ENCODE measurements at regions not wholly inside any gene's neighbourhood (a gene's known extent, or its start where the extent isn't known, plus 50 kb on each side); places are given as distances from the start of the nearest gene placed in this dataset.

- no peak for DNase-seq
- no peaks in the 10 kb centered on the region for H3K36me3 Mint-ChIP-seq (ENCODE audit: low read depth)
- H3K27me3 Mint-ChIP-seq = no peaks in the 10 kb centered on the region
- H3K9me3 Mint-ChIP-seq = no peaks in the 10 kb centered on the region
- H3K27ac Mint-ChIP-seq = no peak overlapping the region
- no peaks in the 10 kb centered on the region for H3K4me1 Mint-ChIP-seq
- no peak overlapping the region for H3K4me3 Mint-ChIP-seq
- intact Hi-C loops (cut with micrococcal nuclease) = no loop called here
Observed at GRCh38 chr16:49910541-49911071, 54.7 kb upstream of the ZNF423 start.

- Mint-ChIP-seq H3K4me1 (no peaks in the 10 kb centered on the region), H3K27me3 (no peaks in the 10 kb centered on the region), H3K27ac (no peak overlapping the region), H3K9me3 (no peaks in the 10 kb centered on the region), H3K4me3 (no peak overlapping the region), H3K36me3 (ENCODE audit: low read depth) (no peaks in the 10 kb centered on the region)
- intact Hi-C loops (cut with micrococcal nuclease) = no loop called here
- DNase-seq = no peak
Observed at GRCh38 chr16:49911430-49911829, 55.5 kb upstream of the ZNF423 start.

- H3K4me1 Mint-ChIP-seq = no peaks in the 10 kb centered on the region
- H3K4me3 Mint-ChIP-seq = no peak overlapping the region
- DNase-seq = no peak
- H3K27ac Mint-ChIP-seq = no peak overlapping the region
- H3K27me3 Mint-ChIP-seq = no peaks in the 10 kb centered on the region
- intact Hi-C loops (cut with micrococcal nuclease) = no loop called here
- H3K9me3 Mint-ChIP-seq = no peaks in the 10 kb centered on the region
- no peaks in the 10 kb centered on the region for H3K36me3 Mint-ChIP-seq (ENCODE audit: low read depth)
Observed at GRCh38 chr16:49912721-49913120, 56.8 kb upstream of the ZNF423 start.

DNA sequence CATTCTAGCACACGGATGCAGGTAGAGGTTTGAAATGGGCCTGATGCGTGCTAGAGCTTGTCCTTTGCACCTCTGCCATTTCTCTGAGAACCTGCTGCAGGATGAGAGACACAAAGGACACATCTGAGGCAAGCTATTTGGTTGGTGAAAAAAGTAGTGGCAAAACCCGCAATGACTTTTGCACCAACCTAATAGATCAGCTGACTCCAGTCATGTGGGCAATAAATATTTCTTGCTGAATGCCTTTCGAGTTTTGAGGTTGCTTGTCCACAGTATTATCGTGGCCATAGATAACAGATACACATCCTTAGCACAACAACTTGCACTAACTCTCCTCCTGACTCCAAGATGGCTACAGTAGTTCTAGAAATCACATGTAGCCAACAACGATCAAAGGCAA, 57.8 kb upstream of the ZNF423 start:
- Mint-ChIP-seq H3K9me3 (no peaks in the 10 kb centered on the region), H3K4me1 (no peaks in the 10 kb centered on the region), H3K27me3 (no peaks in the 10 kb centered on the region), H3K36me3 (ENCODE audit: low read depth) (no peaks in the 10 kb centered on the region), H3K4me3 (no peak overlapping the region), H3K27ac (no peak overlapping the region)
- intact Hi-C loops (cut with micrococcal nuclease) = no loop called here
- DNase-seq = no peak

DNA sequence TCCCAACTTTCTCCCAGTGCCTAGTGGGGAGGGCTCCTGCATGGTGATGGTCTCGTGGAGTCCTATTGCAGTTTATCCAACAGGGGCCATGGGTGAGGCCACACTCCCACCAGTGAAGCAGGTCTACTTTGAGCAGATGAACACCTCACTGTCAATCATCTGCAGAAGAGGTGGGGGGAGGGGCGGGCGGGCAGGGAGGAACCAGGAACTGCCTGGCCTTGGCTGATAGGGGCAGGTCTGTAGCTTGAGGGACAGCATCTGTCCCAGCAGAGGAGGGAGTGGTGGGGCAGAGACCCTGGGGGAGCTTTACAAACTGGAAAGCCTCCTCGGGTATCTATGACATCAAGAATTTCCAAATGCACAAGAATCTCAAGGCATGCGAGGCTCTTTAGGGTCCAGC, 58.7 kb upstream of the ZNF423 start:
- Mint-ChIP-seq H3K9me3 (no peaks in the 10 kb centered on the region), H3K27me3 (no peaks in the 10 kb centered on the region), H3K36me3 (ENCODE audit: low read depth) (no peaks in the 10 kb centered on the region), H3K27ac (no peak overlapping the region), H3K4me1 (no peaks in the 10 kb centered on the region), H3K4me3 (no peak overlapping the region)
- DNase-seq = no peak
- intact Hi-C loops (cut with micrococcal nuclease) = no loop called here

GRCh38 chr16:49918257-49918656, 62.3 kb upstream of the ZNF423 start:
- Mint-ChIP-seq H3K4me3 (no peak overlapping the region), H3K4me1 (no peaks in the 10 kb centered on the region), H3K27me3 (no peaks in the 10 kb centered on the region), H3K36me3 (ENCODE audit: low read depth) (no peaks in the 10 kb centered on the region), H3K9me3 (no peaks in the 10 kb centered on the region), H3K27ac (no peak overlapping the region)
- intact Hi-C loops (cut with micrococcal nuclease) = no loop called here
- DNase-seq = no peak

GRCh38 chr16:49919327-49919726, 63.4 kb upstream of the ZNF423 start:
- H3K36me3 Mint-ChIP-seq (ENCODE audit: low read depth) = no peaks in the 10 kb centered on the region
- no peak overlapping the region for H3K27ac Mint-ChIP-seq
- no peak for DNase-seq
- no peaks in the 10 kb centered on the region for H3K27me3 Mint-ChIP-seq
- intact Hi-C loops (cut with micrococcal nuclease) = no loop called here
- no peaks in the 10 kb centered on the region for H3K4me1 Mint-ChIP-seq
- no peak overlapping the region for H3K4me3 Mint-ChIP-seq
- H3K9me3 Mint-ChIP-seq = no peaks in the 10 kb centered on the region

GRCh38 chr16:49920397-49920796, 64.5 kb upstream of the ZNF423 start:
- no peak overlapping the region for H3K27ac Mint-ChIP-seq
- no peak overlapping the region for H3K4me3 Mint-ChIP-seq
- no peaks in the 10 kb centered on the region for H3K4me1 Mint-ChIP-seq
- no peaks in the 10 kb centered on the region for H3K36me3 Mint-ChIP-seq (ENCODE audit: low read depth)
- H3K9me3 Mint-ChIP-seq = no peaks in the 10 kb centered on the region
- no peak for DNase-seq
- peaks cover 2% of the 10 kb centered on the region for H3K27me3 Mint-ChIP-seq
- intact Hi-C loops (cut with micrococcal nuclease) = no loop called here

- no peaks in the 10 kb centered on the region for H3K4me1 Mint-ChIP-seq
- no peaks in the 10 kb centered on the region for H3K36me3 Mint-ChIP-seq (ENCODE audit: low read depth)
- H3K9me3 Mint-ChIP-seq = no peaks in the 10 kb centered on the region
- H3K4me3 Mint-ChIP-seq = no peak overlapping the region
- no peak overlapping the region for H3K27ac Mint-ChIP-seq
- no peak for DNase-seq
- H3K27me3 Mint-ChIP-seq = peaks cover 6% of the 10 kb centered on the region
- intact Hi-C loops (cut with micrococcal nuclease) = no loop called here
Observed at GRCh38 chr16:49921106-49921505, 65.2 kb upstream of the ZNF423 start.

- Mint-ChIP-seq H3K9me3 (no peaks in the 10 kb centered on the region), H3K27ac (no peak overlapping the region), H3K27me3 (peaks cover 6% of the 10 kb centered on the region), H3K36me3 (ENCODE audit: low read depth) (no peaks in the 10 kb centered on the region), H3K4me3 (no peak overlapping the region), H3K4me1 (no peaks in the 10 kb centered on the region)
- intact Hi-C loops (cut with micrococcal nuclease) = no loop called here
- peak; percentile 80 for DNase-seq
Observed at GRCh38 chr16:49921791-49922456, 66.0 kb upstream of the ZNF423 start.

GRCh38 chr16:49923411-49923810, 67.5 kb upstream of the ZNF423 start:
- no peaks in the 10 kb centered on the region for H3K9me3 Mint-ChIP-seq
- intact Hi-C loops (cut with micrococcal nuclease) = no loop called here
- no peak for DNase-seq
- H3K27ac Mint-ChIP-seq = no peak overlapping the region
- H3K36me3 Mint-ChIP-seq (ENCODE audit: low read depth) = no peaks in the 10 kb centered on the region
- H3K27me3 Mint-ChIP-seq = peaks cover 6% of the 10 kb centered on the region
- H3K4me1 Mint-ChIP-seq = no peaks in the 10 kb centered on the region
- H3K4me3 Mint-ChIP-seq = no peak overlapping the region

DNA sequence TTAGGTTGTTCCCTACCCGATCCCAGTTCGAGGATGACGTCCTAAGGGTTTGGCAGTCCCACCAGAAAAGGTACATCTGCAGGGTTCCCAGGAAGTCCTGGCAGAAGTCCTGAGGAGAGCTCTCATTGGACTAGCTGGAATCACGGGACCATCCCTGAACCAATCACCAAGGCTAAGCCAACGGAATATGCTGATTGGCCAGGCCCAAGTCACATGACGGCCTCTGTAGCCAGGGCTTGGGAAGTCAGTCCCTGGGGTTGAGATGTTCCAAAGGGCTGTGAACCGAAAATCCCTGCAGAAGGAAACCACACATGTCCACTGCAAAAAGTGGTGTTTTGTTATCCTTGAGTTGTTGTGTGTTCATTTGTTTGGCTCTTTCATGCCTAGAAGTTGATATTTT, 68.2 kb upstream of the ZNF423 start:
- H3K4me1 Mint-ChIP-seq = no peaks in the 10 kb centered on the region
- DNase-seq = no peak
- H3K9me3 Mint-ChIP-seq = no peaks in the 10 kb centered on the region
- H3K36me3 Mint-ChIP-seq (ENCODE audit: low read depth) = no peaks in the 10 kb centered on the region
- intact Hi-C loops (cut with micrococcal nuclease) = no loop called here
- no peak overlapping the region for H3K27ac Mint-ChIP-seq
- H3K27me3 Mint-ChIP-seq = peaks cover 6% of the 10 kb centered on the region
- no peak overlapping the region for H3K4me3 Mint-ChIP-seq

DNA sequence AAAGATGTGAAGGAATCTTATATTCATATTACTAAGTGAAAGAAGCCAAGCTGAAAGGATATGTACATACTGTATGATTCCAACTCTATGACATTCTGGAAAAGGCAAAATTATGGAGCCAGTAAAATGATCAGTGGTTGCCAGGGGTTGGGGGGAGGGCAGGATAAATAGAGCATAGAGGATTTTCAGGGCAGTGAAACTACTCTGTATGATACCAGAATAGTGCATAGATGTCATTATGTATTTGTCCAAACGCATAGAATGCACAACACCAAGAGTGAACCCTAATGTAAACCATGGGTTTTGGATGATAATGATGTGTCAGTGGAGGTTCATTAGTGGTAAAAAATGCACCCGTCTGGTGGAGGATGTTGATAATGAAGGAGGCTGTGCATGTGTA, 71.0 kb upstream of the ZNF423 start:
- H3K27me3 Mint-ChIP-seq = peaks cover 6% of the 10 kb centered on the region
- H3K27ac Mint-ChIP-seq = no peak overlapping the region
- no peak for DNase-seq
- intact Hi-C loops (cut with micrococcal nuclease) = no loop called here
- H3K9me3 Mint-ChIP-seq = no peaks in the 10 kb centered on the region
- no peaks in the 10 kb centered on the region for H3K4me1 Mint-ChIP-seq
- H3K36me3 Mint-ChIP-seq (ENCODE audit: low read depth) = no peaks in the 10 kb centered on the region
- H3K4me3 Mint-ChIP-seq = no peak overlapping the region

- DNase-seq = no peak
- no peaks in the 10 kb centered on the region for H3K36me3 Mint-ChIP-seq (ENCODE audit: low read depth)
- intact Hi-C loops (cut with micrococcal nuclease) = no loop called here
- H3K27me3 Mint-ChIP-seq = peaks cover 7% of the 10 kb centered on the region
- H3K4me1 Mint-ChIP-seq = no peaks in the 10 kb centered on the region
- no peaks in the 10 kb centered on the region for H3K9me3 Mint-ChIP-seq
- no peak overlapping the region for H3K4me3 Mint-ChIP-seq
- H3K27ac Mint-ChIP-seq = no peak overlapping the region
Observed at GRCh38 chr16:49928176-49929041, 72.5 kb upstream of the ZNF423 start.
